Activated CD8-positive, alpha-beta memory T cell treated with anti-CD3 and anti-CD28 coated beads for 1 hour (primary cell): ENCODE measurements at regions not wholly inside any gene's neighbourhood (a gene's known extent, or its start where the extent isn't known, plus 50 kb on each side); places are given as distances from the start of the nearest gene placed in this dataset.

Experiments
- DNase-seq, 2 donors: peaks; one replicate each; pipeline ENCODE4 v3.0.0-alpha.2; 2020; ENCODE audit warnings: low read depth in 1 of 2; ENCODE audit errors: extremely low read depth in 1 of 2

DNA sequence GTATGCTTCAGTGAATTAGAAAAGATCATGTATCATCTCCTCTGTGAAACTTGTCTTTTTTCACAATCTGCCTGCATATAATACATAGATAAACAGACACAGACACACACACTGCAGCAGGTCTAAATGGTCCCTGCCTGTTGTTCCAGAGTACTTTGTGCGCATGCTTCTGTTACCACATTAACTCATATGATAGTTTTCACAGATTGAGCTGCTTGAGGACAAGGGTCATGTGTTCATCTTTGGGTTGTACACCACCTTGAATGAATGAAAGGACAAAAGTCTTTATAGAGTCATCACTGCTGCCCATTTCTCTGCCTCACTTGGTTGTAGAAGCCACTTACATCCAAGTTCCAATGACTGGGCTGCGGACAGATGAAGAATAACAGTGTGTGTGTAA lies 72.7 kb upstream of the GLS start:
- DNase-seq, result no peak

DNA sequence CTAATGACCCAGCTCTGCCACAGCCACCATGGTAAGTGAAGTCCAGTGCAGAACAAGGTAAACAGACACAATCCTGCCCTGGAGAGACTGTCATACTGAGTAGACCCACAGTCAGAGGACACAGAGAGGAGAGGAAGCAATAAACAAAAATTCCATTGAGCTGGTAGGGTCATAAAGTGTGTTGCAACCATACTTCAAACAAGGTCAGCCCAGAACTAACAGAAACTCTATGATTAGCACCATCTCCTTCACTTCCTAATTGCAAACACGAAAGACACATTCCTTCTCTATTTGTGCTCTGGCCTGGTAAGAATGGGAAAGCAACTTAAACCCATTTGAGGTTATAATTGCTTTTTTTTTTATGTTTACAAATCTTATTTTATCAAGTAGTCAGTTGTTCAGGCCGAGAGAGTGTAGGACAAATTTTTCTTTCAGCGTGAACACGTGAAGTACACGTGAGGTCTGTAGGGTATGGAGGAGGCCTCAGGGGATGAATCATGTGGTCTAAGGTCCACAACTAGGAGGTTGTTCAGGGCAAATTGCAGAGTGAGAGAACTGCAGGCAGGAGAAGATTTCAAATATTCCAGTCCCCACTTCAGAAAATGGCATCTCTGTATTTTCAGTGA lies 71.4 kb upstream of the GLS start:
- DNase-seq, result no peak

DNA sequence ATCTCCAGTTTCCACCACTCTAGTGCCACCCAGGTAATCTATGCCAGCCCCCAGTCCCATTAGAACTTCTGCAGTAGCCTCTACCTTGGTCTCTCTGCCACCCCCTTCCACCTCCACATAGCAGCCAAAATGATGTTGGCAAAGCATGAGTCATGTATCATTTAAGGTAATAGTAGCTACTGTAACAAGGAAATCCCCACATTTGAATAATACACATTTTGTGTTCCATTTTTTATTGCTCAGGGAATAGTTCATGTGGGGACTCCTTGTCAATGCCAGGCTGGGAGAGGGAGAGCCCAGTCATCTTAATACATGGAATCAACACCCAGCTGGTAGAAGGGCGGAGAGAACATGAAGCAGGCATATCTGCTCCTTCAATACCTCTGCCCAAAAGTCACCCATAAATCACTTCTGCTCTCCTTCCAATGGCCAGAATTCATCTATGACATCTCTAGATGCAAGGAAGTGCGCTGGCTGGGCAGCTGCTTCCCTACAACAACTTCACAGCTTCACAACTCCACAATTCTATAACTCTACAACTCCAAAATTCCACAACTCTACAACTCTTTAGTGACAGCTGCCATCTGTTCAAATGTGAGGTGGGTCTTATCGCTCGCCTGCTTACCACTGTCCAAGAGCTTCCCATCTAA lies 70.6 kb upstream of the GLS start:
- no peak for DNase-seq

DNA sequence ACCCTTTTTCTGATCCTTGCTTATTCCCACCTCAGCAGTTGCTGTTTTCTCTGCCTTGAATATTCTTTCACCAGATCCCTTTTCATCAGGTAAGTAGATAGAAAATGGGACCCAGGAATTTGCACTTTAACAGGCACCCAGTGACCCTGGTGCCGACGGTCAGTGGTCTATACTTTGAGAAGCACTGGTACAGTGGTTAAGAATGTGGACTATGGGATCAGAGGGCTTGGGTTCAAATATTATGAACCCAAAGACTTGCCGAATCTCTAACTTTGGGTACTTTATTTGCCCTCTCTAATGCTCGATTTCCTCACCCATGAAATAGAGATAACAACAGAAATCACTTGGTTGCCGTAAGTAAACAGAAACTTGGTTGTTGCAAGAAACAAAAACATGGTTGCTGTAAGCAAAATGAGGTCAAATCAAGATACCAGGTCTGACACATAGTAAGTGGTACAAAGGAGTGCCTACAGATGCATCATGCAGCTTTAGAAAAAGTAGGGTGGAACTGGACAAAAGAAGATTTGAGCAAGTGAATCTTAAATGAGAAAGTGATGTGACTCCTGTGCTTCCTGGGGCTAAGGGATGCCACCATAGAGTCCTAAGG lies 69.5 kb upstream of the GLS start:
- no peak for DNase-seq

DNA sequence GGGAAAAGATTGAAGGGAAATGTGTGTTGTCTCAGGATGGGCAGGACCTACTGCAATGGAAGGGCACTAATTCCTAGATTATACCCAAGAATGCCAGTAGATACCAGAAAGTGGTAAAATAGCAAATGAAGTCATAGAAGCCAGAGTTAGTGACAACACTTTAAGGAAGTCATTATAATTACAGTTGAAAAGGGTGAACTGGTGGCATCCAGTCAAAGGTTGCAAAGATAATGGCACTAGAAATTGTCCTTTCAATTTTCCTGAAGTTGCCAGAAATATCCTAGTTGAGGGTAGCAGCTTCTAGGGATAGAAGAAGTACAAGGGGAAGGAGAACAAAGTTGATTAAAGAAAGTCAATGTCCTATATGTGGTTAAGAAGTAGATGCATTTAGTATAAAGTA lies 68.8 kb upstream of the GLS start:
- no peak for DNase-seq

DNA sequence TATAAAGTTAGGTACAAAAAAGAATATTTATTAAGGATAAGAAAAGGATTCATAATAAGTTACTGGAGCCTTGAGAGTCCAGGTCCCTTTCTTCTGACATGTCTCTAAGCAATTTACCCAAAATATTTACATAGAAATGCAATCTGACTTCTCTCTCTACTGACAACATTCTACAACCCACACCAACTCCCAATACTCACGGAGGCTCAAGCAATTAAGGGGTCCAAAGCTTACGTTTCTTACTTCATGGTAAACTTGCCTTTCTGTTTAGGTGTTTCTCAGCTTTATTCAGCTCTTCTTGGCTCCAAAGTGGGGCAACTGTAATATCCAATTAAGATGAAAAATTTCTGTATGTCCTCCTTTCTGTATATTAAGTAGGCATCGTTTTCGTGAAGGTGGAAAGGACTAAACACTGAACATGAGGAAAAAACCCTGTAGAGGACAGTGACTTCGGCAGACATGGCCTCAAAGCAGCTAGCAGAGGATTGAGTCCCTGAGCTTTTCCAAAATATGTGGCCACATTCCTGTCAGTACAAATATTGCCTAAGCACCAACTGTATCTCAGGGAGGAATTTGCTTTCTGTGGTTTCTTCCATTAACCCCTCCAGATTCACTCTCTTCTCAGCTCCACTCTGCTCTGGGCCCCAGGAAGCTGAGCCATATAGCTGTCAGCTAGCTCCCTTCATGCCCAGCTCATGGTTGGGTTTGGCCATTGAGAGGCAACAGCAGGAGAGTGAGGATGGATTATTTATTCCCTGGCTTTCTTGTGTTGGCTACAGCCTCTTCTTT lies 67.9 kb upstream of the GLS start:
- no peak for DNase-seq

DNA sequence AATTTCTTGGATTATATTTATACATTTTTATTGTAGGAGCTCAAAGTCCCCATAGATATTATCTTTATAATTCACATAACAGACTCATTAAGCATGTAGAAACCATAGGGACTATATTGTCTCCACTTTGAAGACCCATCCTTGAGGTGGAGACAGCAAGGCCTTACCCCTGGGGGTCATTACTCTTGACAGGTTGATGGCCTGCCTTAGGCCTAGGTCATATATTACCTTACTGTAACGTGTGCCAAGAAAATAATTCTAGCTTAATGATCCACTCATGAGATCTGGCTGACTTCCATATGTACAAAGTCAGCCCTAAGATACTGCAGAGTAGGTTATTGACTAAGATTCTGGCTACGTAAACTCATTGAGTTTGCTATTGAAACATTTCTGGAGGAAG lies 65.4 kb upstream of the GLS start:
- DNase-seq, result no peak

DNA sequence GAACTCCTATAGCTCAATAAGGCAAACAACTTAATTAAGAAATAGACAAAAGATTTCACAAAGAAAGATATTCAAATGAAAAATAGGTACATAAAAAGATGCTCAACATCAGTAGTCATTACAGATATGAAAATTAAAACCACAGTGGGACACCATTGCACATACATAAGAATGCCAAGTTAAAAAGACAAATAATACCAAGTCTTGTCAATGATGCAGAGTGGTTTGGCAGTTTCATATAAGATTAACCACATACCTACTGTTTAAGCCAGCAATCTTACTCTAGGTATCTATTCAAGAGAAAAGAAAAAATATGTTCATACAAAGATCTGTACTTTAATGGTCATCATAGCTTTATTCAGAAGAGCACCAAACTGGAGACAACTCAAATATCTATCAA lies 63.5 kb upstream of the GLS start:
- DNase-seq, result no peak

DNA sequence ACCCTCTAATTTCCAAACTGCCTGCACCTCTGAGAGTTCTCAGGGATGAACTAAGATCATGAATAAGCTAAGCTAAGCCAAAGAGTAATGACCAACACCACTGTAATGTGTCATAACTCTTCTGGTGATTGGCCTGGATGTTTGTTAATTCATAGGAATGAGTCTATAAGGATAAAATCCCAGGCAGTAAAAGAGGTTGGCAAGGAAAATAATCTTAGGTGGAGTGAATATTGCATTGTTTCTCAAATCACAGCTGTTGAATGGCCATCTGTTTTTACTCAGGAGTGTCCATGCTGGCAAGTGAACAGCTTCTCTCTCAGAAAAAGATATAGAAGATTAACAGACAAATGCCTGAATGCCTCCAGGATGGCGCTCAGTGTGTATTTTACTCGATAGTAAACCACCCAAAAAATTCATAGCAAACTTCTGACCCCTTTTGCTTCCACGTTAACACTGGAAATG lies 60.8 kb upstream of the GLS start:
- no peak for DNase-seq

DNA sequence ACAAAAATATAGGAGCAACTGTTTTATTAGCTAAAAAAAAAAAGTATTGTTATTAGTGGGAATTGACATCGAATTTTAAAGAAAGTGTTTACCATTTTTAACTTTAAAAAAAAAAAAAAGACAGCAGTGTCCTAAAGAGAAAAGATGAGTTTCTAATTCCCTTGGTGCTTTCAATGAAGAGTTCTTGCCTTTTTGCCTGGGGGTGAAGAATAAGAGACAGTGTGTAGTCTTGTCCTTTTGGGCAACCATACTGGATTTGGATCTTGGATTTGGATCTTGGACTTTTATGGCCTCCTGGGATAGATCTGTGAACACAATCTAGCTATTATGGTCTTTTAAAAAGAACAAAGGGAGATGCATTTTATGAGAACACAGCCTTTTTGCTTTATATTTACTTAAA lies 60.2 kb upstream of the GLS start:
- no peak for DNase-seq

DNA sequence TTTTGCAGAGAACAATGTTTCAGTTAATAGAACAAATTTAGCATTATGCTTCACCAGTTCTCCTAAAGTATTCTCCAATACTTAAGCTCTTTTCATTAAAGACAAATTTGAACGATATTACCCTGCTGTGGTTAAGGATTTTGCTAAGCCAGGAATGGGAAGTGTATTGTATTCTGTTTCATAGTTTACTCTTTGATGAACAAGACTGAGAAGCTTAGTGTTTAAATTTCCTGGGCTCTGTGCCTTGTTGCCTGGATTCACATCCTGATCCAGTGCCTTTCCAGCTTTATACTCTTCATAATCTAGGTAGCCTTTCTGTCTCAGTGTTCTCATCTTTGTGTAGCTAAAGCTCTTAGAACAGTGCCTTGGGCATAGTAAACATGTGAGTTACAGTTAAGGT lies 58.6 kb upstream of the GLS start:
- DNase-seq, result no peak

DNA sequence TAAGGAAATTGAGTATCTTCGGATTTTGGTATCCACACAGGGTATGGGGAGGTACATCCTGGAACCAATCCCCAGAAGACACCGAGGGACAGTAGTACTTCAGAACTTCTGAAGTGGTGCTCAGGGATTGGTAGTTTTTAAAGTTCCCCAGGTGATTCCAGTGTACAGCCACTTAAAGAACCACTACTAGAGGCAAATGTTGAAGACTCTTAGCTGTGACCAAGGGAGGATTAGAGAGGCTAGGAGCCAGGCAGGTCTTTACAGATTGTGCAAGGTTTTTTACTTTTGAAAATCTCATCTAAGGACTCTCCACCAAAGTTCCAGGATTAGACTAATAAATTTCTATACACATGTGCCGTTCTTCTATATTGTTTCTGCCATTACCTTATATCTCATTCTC lies 52.9 kb upstream of the GLS start:
- DNase-seq, result no peak

DNA sequence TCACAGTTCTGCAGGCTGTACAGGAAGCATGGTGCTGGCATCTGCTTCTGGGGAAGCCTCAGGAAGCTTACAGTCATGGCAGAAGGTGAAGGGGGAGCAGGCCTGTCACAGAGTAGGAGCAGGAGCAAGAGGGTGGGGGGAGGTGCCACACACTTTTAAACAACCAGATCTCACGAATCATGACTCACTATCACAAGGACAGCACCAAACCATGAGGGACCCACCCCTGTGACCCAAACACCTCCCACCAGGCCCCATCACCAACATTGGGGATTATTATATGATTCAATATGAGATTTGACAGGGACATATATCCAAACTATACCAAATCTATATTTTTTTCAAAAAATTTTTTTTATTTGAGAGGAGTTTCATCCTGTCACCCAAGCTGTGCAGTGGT lies 51.0 kb upstream of the GLS start:
- DNase-seq, result no peak
